ENCODE measurements at regions not wholly inside any gene's neighbourhood (a gene's known extent, or its start where the extent isn't known, plus 50 kb on each side); places are given as distances from the start of the nearest gene placed in this dataset.

- Histone ChIP-seq H3K36me3 (ENCODE audit: insufficient read depth, low read length) (no peaks in the 10 kb centered on the region), H2AFZ (ENCODE audit: low read length) (no peak overlapping the region), H4K20me1 (ENCODE audit: insufficient read depth, low read length) (no peaks in the 10 kb centered on the region), H3K9me3 (ENCODE audit: low read depth, low read length) (no peaks in the 10 kb centered on the region), H3K4me3 (ENCODE audit: insufficient read depth, low read length) (no peak overlapping the region), H3K27ac (ENCODE audit: low read depth, low read length) (no peak overlapping the region), H3K4me2 (ENCODE audit: insufficient read depth, low read length) (no peak overlapping the region), H3K79me2 (ENCODE audit: insufficient read depth, low read length) (no peaks in the 10 kb centered on the region), H3K27me3 (ENCODE audit: insufficient read depth, low read length) (no peaks in the 10 kb centered on the region), H3K4me1 (ENCODE audit: insufficient read depth, low read length) (no peaks in the 10 kb centered on the region)
- TF ChIP-seq CTCF (IDR thresholded peaks at IDR 0.05; ENCODE audit: extremely low read depth, low read depth, low read length): no peak
- no peak for DNase-seq (ENCODE audit: insufficient read length, low spot score, missing footprints)
Observed at GRCh38 chr20:20808016-20808415, 95.6 kb upstream of the RALGAPA2 start.

GRCh38 chr20:20806121-20807095, 94.0 kb upstream of the RALGAPA2 start:
- H3K27ac ChIP-seq (ENCODE audit: low read depth, low read length): no peak overlapping the region
- no peaks in the 10 kb centered on the region for H3K79me2 ChIP-seq (ENCODE audit: insufficient read depth, low read length)
- H2AFZ ChIP-seq (ENCODE audit: low read length): no peak overlapping the region
- TF ChIP-seq CTCF (IDR thresholded peaks at IDR 0.05; ENCODE audit: extremely low read depth, low read depth, low read length): no peak
- H3K27me3 ChIP-seq (ENCODE audit: insufficient read depth, low read length): no peaks in the 10 kb centered on the region
- no peak overlapping the region for H3K4me2 ChIP-seq (ENCODE audit: insufficient read depth, low read length)
- H3K36me3 ChIP-seq (ENCODE audit: insufficient read depth, low read length): no peaks in the 10 kb centered on the region
- no peak for DNase-seq (ENCODE audit: insufficient read length, low spot score, missing footprints)
- H3K9me3 ChIP-seq (ENCODE audit: low read depth, low read length): no peaks in the 10 kb centered on the region
- H4K20me1 ChIP-seq (ENCODE audit: insufficient read depth, low read length): no peaks in the 10 kb centered on the region
- no peak overlapping the region for H3K4me3 ChIP-seq (ENCODE audit: insufficient read depth, low read length)
- no peaks in the 10 kb centered on the region for H3K4me1 ChIP-seq (ENCODE audit: insufficient read depth, low read length)

DNA sequence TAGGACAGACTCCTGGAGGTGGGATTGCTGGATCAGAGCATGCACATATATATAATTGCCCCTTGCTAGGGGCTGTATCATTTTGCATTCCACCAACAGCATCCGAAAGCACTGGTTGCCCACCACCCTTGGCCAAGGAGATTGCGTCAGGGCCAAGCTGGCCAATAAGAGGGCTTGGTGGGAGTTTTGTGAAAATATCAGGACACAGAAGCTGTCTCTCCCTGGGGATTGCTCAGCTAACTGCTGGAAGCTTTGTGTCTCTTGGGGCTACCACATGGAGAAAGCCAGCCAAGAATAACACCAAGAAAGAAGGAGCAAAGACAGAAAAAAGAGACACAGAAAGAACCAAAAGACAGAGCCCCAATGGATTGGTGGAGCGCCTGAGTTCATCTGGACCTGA, 90.6 kb upstream of the RALGAPA2 start:
- H3K4me3 ChIP-seq (ENCODE audit: insufficient read depth, low read length): no peak overlapping the region
- H3K79me2 ChIP-seq (ENCODE audit: insufficient read depth, low read length): no peaks in the 10 kb centered on the region
- H4K20me1 ChIP-seq (ENCODE audit: insufficient read depth, low read length): no peaks in the 10 kb centered on the region
- H3K4me1 ChIP-seq (ENCODE audit: insufficient read depth, low read length): no peaks in the 10 kb centered on the region
- H3K9me3 ChIP-seq (ENCODE audit: low read depth, low read length): no peaks in the 10 kb centered on the region
- no peak for TF ChIP-seq CTCF (IDR thresholded peaks at IDR 0.05; ENCODE audit: extremely low read depth, low read depth, low read length)
- H3K27me3 ChIP-seq (ENCODE audit: insufficient read depth, low read length): no peaks in the 10 kb centered on the region
- no peaks in the 10 kb centered on the region for H3K36me3 ChIP-seq (ENCODE audit: insufficient read depth, low read length)
- no peak overlapping the region for H3K4me2 ChIP-seq (ENCODE audit: insufficient read depth, low read length)
- H2AFZ ChIP-seq (ENCODE audit: low read length): no peak overlapping the region
- H3K27ac ChIP-seq (ENCODE audit: low read depth, low read length): no peak overlapping the region
- DNase-seq (ENCODE audit: insufficient read length, low spot score, missing footprints): no peak

DNA sequence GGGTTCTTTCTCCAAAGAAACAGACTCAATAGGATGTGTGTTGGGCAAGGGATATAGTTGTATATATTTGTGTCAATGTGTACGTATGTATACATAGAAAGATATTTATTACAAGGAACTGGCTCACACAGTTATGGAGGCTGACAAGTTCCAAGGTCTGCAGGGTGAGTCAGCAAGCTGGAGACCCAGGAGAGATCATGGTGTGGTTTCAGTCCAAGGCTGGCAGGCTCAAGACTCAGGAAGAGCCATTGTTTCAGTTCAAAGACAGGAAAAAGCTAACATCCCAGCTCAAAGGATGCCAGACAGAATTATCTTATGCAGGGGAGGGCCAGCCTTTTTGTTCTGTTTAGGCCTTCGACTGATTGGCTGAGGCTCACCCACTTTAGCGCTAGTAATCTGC, 89.9 kb upstream of the RALGAPA2 start:
- Histone ChIP-seq H4K20me1 (ENCODE audit: insufficient read depth, low read length) (no peaks in the 10 kb centered on the region), H3K27me3 (ENCODE audit: insufficient read depth, low read length) (no peaks in the 10 kb centered on the region), H2AFZ (ENCODE audit: low read length) (no peak overlapping the region), H3K4me3 (ENCODE audit: insufficient read depth, low read length) (no peak overlapping the region), H3K4me1 (ENCODE audit: insufficient read depth, low read length) (no peaks in the 10 kb centered on the region), H3K9me3 (ENCODE audit: low read depth, low read length) (no peaks in the 10 kb centered on the region), H3K36me3 (ENCODE audit: insufficient read depth, low read length) (no peaks in the 10 kb centered on the region), H3K4me2 (ENCODE audit: insufficient read depth, low read length) (no peak overlapping the region), H3K79me2 (ENCODE audit: insufficient read depth, low read length) (no peaks in the 10 kb centered on the region), H3K27ac (ENCODE audit: low read depth, low read length) (no peak overlapping the region)
- DNase-seq (ENCODE audit: insufficient read length, low spot score, missing footprints): no peak
- TF ChIP-seq CTCF (IDR thresholded peaks at IDR 0.05; ENCODE audit: extremely low read depth, low read depth, low read length): no peak

Data from osteoblast (primary cell).